ENCODE measurements at regions not wholly inside any gene's neighbourhood (a gene's known extent, or its start where the extent isn't known, plus 50 kb on each side); places are given as distances from the start of the nearest gene placed in this dataset.

DNA sequence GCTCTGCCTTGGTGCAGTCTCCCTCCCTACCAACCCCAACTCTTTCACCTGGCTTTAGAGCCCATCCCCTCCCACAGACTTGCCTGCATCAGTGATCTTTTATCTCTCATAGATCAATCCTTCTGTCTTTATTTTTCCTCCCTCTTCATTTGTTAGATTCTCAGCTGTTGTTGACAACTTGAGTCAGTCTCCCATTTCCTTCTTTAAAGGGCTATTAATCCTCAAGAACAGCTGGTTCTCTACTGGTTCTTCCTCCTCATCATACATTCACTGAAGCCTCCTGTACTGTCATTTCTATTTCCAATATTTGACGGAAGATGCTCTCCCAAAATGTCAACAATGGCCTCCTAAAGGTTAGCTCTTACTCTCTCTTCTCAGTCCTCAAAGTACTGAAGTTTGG, 408.2 kb downstream of the TBC1D4 start:
- Histone ChIP-seq H3K9ac (ENCODE audit: low read length) (no peak overlapping the region), H3K4me3 (ENCODE audit: low read depth in 1 of 2, low read length in 2 of 2) (no peak overlapping the region), H3K27ac (ENCODE audit: low read depth, low read length) (no peak overlapping the region), H3K4me1 (ENCODE audit: insufficient read depth, low read length) (no peaks in the 10 kb centered on the region), H3K9me3 (ENCODE audit: low read length) (no peaks in the 10 kb centered on the region), H3K36me3 (ENCODE audit: insufficient read depth, low read length) (no peaks in the 10 kb centered on the region), H3K27me3 (ENCODE audit: control insufficient read depth in 1 of 2, insufficient read depth in 2 of 2, low read length in 2 of 2) (no peaks in the 10 kb centered on the region)

- Histone ChIP-seq H3K27me3 (ENCODE audit: control insufficient read depth in 1 of 2, insufficient read depth in 2 of 2, low read length in 2 of 2) (no peaks in the 10 kb centered on the region), H3K4me1 (ENCODE audit: insufficient read depth, low read length) (no peaks in the 10 kb centered on the region), H3K27ac (ENCODE audit: low read depth, low read length) (no peak overlapping the region), H3K9me3 (ENCODE audit: low read length) (no peaks in the 10 kb centered on the region), H3K36me3 (ENCODE audit: insufficient read depth, low read length) (no peaks in the 10 kb centered on the region), H3K9ac (ENCODE audit: low read length) (no peak overlapping the region), H3K4me3 (ENCODE audit: low read depth in 1 of 2, low read length in 2 of 2) (no peak overlapping the region)
Observed at GRCh38 chr13:75072891-75073290, 409.1 kb downstream of the TBC1D4 start.

DNA sequence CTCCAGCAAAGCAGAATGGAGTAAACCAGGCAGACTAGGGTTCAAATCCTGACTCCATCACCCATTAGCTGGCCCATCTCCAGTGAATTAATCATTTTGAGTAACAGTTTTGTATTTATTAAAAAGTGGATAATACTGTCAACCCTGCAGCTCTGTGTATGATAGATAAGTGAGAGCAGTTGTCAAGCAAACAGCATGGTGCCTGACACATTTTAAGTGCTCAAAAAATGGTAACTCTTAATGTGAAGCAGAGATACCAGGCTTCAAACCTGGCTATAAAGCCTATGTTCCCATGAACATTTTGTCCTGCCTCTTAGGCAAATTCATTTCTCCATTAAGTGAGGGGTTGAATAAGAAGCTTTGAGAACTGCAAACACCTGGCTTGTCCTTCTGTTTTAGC, 409.6 kb downstream of the TBC1D4 start:
- Histone ChIP-seq H3K4me3 (ENCODE audit: low read depth in 1 of 2, low read length in 2 of 2) (no peak overlapping the region), H3K4me1 (ENCODE audit: insufficient read depth, low read length) (no peaks in the 10 kb centered on the region), H3K36me3 (ENCODE audit: insufficient read depth, low read length) (no peaks in the 10 kb centered on the region), H3K9me3 (ENCODE audit: low read length) (no peaks in the 10 kb centered on the region), H3K27me3 (ENCODE audit: control insufficient read depth in 1 of 2, insufficient read depth in 2 of 2, low read length in 2 of 2) (no peaks in the 10 kb centered on the region), H3K9ac (ENCODE audit: low read length) (no peak overlapping the region), H3K27ac (ENCODE audit: low read depth, low read length) (no peak overlapping the region)

DNA sequence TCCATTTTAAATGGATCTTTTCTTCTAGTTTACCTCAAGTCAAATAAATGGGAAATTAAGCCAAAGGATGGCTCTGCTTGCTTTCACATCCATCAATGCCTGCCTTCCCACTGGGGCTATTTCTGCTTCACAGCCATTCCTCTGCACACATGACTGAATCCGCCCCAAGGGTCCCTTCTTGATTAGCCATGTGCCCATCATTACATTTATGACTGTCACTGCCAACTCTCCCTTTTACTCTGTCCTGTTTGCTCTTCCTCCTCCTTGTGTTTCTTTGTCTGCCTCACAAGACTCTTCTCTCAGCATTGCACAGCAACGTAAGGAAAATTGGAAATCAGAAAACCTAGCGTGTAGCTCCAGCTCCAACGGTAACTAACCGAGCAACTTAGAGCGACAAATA, 410.2 kb downstream of the TBC1D4 start:
- Histone ChIP-seq H3K27ac (ENCODE audit: low read depth, low read length) (no peak overlapping the region), H3K4me3 (ENCODE audit: low read depth in 1 of 2, low read length in 2 of 2) (no peak overlapping the region), H3K9me3 (ENCODE audit: low read length) (no peaks in the 10 kb centered on the region), H3K4me1 (ENCODE audit: insufficient read depth, low read length) (no peaks in the 10 kb centered on the region), H3K27me3 (ENCODE audit: control insufficient read depth in 1 of 2, insufficient read depth in 2 of 2, low read length in 2 of 2) (no peaks in the 10 kb centered on the region), H3K9ac (ENCODE audit: low read length) (no peak overlapping the region), H3K36me3 (ENCODE audit: insufficient read depth, low read length) (no peaks in the 10 kb centered on the region)

- H3K4me3 ChIP-seq (ENCODE audit: low read depth in 1 of 2, low read length in 2 of 2): no peak overlapping the region
- no peak overlapping the region for H3K9ac ChIP-seq (ENCODE audit: low read length)
- no peaks in the 10 kb centered on the region for H3K36me3 ChIP-seq (ENCODE audit: insufficient read depth, low read length)
- H3K4me1 ChIP-seq (ENCODE audit: insufficient read depth, low read length): no peaks in the 10 kb centered on the region
- H3K27ac ChIP-seq (ENCODE audit: low read depth, low read length): no peak overlapping the region
- H3K9me3 ChIP-seq (ENCODE audit: low read length): no peaks in the 10 kb centered on the region
- no peaks in the 10 kb centered on the region for H3K27me3 ChIP-seq (ENCODE audit: control insufficient read depth in 1 of 2, insufficient read depth in 2 of 2, low read length in 2 of 2)
Observed at GRCh38 chr13:75071395-75071794, 410.6 kb downstream of the TBC1D4 start.

DNA sequence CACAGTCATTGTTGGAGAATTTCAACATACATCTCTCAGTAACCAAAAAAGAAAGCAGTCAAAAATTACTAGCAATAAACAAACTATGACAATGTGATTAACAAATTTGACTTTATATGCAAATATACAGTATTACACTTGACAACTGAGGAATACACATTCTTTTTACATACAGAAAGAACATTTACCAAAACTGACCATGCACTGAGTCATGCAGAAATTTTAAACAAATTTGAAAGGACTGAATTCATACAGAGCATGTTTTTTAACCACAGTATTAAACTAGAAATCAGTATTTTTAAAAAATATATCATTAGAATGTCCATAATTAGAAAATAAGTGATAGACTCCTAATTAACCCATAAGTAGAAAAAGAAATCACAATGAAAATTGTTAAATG, 420.1 kb downstream of the TBC1D4 start:
- no peaks in the 10 kb centered on the region for H3K9me3 ChIP-seq (ENCODE audit: low read length)
- no peaks in the 10 kb centered on the region for H3K36me3 ChIP-seq (ENCODE audit: insufficient read depth, low read length)
- no peaks in the 10 kb centered on the region for H3K4me1 ChIP-seq (ENCODE audit: insufficient read depth, low read length)
- H3K27me3 ChIP-seq (ENCODE audit: control insufficient read depth in 1 of 2, insufficient read depth in 2 of 2, low read length in 2 of 2): no peaks in the 10 kb centered on the region
- H3K9ac ChIP-seq (ENCODE audit: low read length): no peak overlapping the region
- no peak overlapping the region for H3K27ac ChIP-seq (ENCODE audit: low read depth, low read length)
- no peak overlapping the region for H3K4me3 ChIP-seq (ENCODE audit: low read depth in 1 of 2, low read length in 2 of 2)

DNA sequence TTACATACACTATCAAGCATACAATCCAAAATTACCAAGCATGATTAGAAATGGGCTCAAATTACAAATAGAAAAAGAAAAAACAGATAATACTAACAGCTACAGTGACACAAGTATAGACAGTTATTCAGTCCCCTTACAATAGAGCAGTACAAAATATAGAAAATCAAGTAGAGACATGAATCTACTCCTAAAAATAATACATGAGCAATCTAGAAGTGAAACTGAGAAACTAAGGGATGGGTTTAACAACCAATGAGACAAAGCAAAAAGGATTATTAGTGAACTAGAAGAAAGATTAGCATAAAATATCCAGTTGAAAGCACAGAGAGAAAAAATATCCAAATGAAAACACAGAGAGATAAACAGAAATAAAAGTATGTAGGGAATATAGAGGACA, 426.7 kb downstream of the TBC1D4 start:
- Histone ChIP-seq H3K27ac (ENCODE audit: low read depth, low read length) (no peak overlapping the region), H3K4me3 (ENCODE audit: low read depth in 1 of 2, low read length in 2 of 2) (no peak overlapping the region), H3K9me3 (ENCODE audit: low read length) (no peaks in the 10 kb centered on the region), H3K4me1 (ENCODE audit: insufficient read depth, low read length) (no peaks in the 10 kb centered on the region), H3K27me3 (ENCODE audit: control insufficient read depth in 1 of 2, insufficient read depth in 2 of 2, low read length in 2 of 2) (no peaks in the 10 kb centered on the region), H3K9ac (ENCODE audit: low read length) (no peak overlapping the region), H3K36me3 (ENCODE audit: insufficient read depth, low read length) (no peaks in the 10 kb centered on the region)

DNA sequence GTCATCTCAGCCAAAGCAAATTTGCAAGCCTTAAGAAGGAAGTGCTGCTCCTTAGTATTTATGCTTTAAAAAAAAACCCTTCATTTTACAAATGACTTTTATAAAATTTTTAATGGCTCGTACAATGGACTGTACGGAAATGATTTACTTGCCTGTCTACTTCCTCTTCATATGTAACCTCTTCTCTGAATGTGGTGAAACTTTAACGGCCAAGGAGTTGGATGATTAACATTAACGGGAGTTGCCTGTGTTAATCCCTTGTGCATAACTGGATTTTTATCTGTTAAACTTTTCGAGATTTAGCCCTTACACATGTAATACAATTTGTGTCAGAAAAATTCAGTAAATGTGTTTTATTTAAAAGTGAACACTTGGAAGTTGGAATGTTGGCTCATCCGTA, 429.4 kb downstream of the TBC1D4 start:
- H3K36me3 ChIP-seq (ENCODE audit: insufficient read depth, low read length): no peaks in the 10 kb centered on the region
- no peak overlapping the region for H3K9ac ChIP-seq (ENCODE audit: low read length)
- H3K9me3 ChIP-seq (ENCODE audit: low read length): no peaks in the 10 kb centered on the region
- no peak overlapping the region for H3K4me3 ChIP-seq (ENCODE audit: low read depth in 1 of 2, low read length in 2 of 2)
- no peaks in the 10 kb centered on the region for H3K27me3 ChIP-seq (ENCODE audit: control insufficient read depth in 1 of 2, insufficient read depth in 2 of 2, low read length in 2 of 2)
- H3K4me1 ChIP-seq (ENCODE audit: insufficient read depth, low read length): no peaks in the 10 kb centered on the region
- no peak overlapping the region for H3K27ac ChIP-seq (ENCODE audit: low read depth, low read length)

DNA sequence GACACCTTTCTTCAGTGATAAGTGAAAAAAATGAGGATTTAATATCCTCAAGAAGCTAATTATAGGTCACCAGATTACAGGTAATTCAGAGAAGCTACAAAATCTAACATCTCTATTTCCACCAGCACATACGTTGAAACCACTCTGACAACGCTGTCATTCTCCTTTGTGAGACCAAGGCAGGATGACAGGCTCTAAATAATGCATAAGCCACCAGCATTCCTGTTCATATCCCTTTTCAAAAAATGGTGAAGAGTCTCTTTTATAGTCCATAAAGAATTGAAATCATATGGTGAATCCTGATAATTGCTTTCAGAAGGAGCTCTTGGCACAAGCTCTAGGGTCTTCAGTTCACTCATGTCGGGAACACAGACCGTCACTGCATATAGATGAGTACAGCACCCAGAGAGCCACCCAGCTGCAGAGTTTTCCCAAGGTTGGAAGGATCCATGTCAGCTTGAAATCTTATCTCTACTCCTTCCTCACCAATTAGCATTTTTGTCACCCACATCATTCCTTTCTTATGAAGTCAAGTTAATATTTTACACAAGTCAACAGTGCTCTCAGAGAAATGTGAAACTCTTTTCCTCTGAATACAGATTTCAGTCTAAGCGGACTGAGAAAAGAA, 431.4 kb downstream of the TBC1D4 start:
- Histone ChIP-seq H3K4me1 (ENCODE audit: insufficient read depth, low read length) (no peaks in the 10 kb centered on the region), H3K27me3 (ENCODE audit: control insufficient read depth in 1 of 2, insufficient read depth in 2 of 2, low read length in 2 of 2) (no peaks in the 10 kb centered on the region), H3K9ac (ENCODE audit: low read length) (no peak overlapping the region), H3K36me3 (ENCODE audit: insufficient read depth, low read length) (no peaks in the 10 kb centered on the region), H3K9me3 (ENCODE audit: low read length) (no peaks in the 10 kb centered on the region), H3K27ac (ENCODE audit: low read depth, low read length) (no peak overlapping the region), H3K4me3 (ENCODE audit: low read depth in 1 of 2, low read length in 2 of 2) (no peak overlapping the region)

DNA sequence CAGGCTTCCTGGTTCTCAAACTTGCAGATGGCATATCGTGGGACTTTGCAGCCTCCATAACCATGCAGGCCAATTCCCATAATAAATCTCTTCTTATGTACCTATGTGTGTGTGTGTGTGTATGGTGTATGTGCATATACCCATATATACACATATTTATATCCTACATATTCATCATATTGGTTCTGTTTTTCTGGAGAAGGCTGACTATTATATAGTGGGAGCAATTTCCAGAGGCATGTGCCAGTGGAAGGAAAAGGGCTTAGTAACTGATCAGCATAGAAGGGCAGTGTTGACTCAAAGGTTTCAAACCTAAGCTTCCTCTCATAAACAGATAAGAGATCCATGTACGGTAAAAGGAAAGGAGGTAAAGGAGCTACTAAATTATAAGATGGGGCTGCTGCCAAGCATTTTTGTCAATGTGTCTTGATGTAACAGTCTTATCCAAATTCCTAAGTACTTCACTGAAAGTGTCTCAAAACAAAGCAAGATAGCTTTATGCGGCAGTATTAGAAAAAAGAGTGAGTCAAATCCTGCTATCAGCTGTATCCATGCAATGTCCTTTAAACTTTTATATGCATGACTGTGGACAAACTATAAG, 432.1 kb downstream of the TBC1D4 start:
- H3K4me1 ChIP-seq (ENCODE audit: insufficient read depth, low read length): no peaks in the 10 kb centered on the region
- no peak overlapping the region for H3K27ac ChIP-seq (ENCODE audit: low read depth, low read length)
- H3K9me3 ChIP-seq (ENCODE audit: low read length): no peaks in the 10 kb centered on the region
- H3K27me3 ChIP-seq (ENCODE audit: control insufficient read depth in 1 of 2, insufficient read depth in 2 of 2, low read length in 2 of 2): no peaks in the 10 kb centered on the region
- H3K4me3 ChIP-seq (ENCODE audit: low read depth in 1 of 2, low read length in 2 of 2): no peak overlapping the region
- no peak overlapping the region for H3K9ac ChIP-seq (ENCODE audit: low read length)
- H3K36me3 ChIP-seq (ENCODE audit: insufficient read depth, low read length): no peaks in the 10 kb centered on the region

DNA sequence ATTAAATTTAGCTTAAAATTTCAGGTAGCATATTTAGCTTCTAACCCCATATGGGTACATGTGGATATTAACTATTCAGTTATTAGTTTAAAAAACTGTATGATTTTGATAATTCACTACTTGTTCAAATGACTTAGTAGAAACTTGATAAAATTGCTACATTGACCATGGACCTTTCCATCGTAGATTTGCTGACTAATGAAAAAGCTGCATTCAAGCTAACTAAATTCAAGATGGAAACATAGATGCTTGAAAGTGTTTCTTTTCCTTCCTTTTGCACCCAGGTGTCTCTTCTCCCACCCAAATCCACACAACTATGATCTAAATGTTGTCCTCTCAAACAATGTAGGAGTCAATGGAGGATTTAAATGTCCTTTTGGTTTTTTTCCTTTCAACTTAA, 439.2 kb downstream of the TBC1D4 start:
- Histone ChIP-seq H3K27ac (ENCODE audit: low read depth, low read length) (no peak overlapping the region), H3K9me3 (ENCODE audit: low read length) (no peaks in the 10 kb centered on the region), H3K4me3 (ENCODE audit: low read depth in 1 of 2, low read length in 2 of 2) (no peak overlapping the region), H3K4me1 (ENCODE audit: insufficient read depth, low read length) (no peaks in the 10 kb centered on the region), H3K36me3 (ENCODE audit: insufficient read depth, low read length) (no peaks in the 10 kb centered on the region), H3K9ac (ENCODE audit: low read length) (no peak overlapping the region), H3K27me3 (ENCODE audit: control insufficient read depth in 1 of 2, insufficient read depth in 2 of 2, low read length in 2 of 2) (no peaks in the 10 kb centered on the region)

DNA sequence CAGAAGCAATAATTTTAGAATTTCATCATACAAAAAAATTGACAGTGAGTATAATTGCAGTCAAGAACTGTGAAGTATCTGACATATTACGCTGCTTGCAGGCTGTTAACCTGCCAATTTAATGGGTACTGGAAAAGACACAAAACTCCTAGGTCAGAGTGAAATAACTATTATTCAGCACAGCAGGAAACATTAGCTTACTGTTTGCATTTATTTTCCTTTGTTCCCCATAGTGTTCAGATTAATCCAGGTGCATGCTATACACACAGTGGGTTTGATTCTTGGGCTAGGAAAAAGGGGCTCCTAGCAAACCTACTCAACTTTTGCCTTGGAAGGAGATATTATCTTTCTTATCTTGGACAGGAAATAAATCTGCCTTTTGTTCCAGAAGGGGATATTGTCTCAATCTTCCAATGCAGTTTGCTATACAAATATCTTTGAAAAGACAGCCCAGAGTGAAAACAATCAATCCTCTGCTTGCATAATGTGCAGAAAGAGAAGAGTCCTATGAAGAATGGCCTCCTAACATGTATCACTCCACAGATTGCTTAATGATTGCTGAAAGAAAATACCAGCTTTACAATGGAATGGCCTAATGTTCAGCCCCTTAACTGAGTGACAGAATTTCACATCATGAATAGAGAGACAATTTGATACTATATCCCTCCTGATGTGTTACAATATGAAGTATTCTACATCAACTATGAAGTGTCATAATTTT, 443.4 kb downstream of the TBC1D4 start:
- H3K9me3 ChIP-seq (ENCODE audit: low read length): no peaks in the 10 kb centered on the region
- H3K9ac ChIP-seq (ENCODE audit: low read length): no peak overlapping the region
- no peaks in the 10 kb centered on the region for H3K4me1 ChIP-seq (ENCODE audit: insufficient read depth, low read length)

More for the DNA sequence above, 443.4 kb downstream of the TBC1D4 start:
- Histone ChIP-seq H3K4me3 (ENCODE audit: low read depth in 1 of 2, low read length in 2 of 2) (no peak overlapping the region), H3K36me3 (ENCODE audit: insufficient read depth, low read length) (no peaks in the 10 kb centered on the region), H3K27ac (ENCODE audit: low read depth, low read length) (no peak overlapping the region), H3K27me3 (ENCODE audit: control insufficient read depth in 1 of 2, insufficient read depth in 2 of 2, low read length in 2 of 2) (no peaks in the 10 kb centered on the region)
